ENCODE measurements at regions not wholly inside any gene's neighbourhood (a gene's known extent, or its start where the extent isn't known, plus 50 kb on each side); places are given as distances from the start of the nearest gene placed in this dataset.

DNA sequence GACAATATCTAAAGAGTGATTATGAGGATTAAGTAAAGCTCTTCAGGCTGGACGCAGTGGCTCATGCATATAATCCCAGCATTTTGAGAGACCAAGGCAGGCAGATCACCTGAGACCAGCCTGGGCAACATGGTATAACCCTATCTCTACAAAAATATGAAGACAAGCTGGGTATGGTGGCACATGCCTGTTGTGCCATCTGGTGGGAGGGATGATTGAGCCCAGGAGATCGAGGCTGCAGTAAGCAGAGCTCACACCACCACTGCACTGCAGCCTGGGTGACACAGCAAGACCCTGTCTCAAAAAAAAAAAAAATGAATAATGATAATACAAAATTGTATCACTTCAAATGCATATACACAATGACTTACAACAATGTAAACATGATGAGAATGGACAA lies 195.6 kb upstream of the AUTS2 start:
- no peak overlapping the region for H3K27ac ChIP-seq (ENCODE audit: low read depth, low read length)
- no CpG with 5 or more reads among the region's 2 CpGs for WGBS (ENCODE audit: insufficient coverage)
- H3K27me3 ChIP-seq (ENCODE audit: control insufficient read depth, insufficient read depth, low read length), result no peaks in the 10 kb centered on the region
- H3K4me1 ChIP-seq (ENCODE audit: control insufficient read depth, insufficient read depth, low read length), result no peaks in the 10 kb centered on the region
- no peaks in the 10 kb centered on the region for H3K36me3 ChIP-seq (ENCODE audit: control insufficient read depth, insufficient read depth, low read length)
- peaks cover 2% of the 10 kb centered on the region for H3K9me3 ChIP-seq (ENCODE audit: control insufficient read depth, insufficient read depth, low read length)
- H3K4me3 ChIP-seq (ENCODE audit: low read depth, low read length), result no peak overlapping the region
- no peak for DNase-seq (ENCODE audit: low read depth in 4 of 6, low spot score in 6 of 6)

- Histone ChIP-seq H3K4me1 (ENCODE audit: control insufficient read depth, insufficient read depth, low read length) (no peaks in the 10 kb centered on the region), H3K36me3 (ENCODE audit: control insufficient read depth, insufficient read depth, low read length) (no peaks in the 10 kb centered on the region), H3K9me3 (ENCODE audit: control insufficient read depth, insufficient read depth, low read length) (peaks cover 2% of the 10 kb centered on the region), H3K27ac (ENCODE audit: low read depth, low read length) (no peak overlapping the region), H3K4me3 (ENCODE audit: low read depth, low read length) (no peak overlapping the region), H3K27me3 (ENCODE audit: control insufficient read depth, insufficient read depth, low read length) (no peaks in the 10 kb centered on the region)
- no peak for DNase-seq (ENCODE audit: low read depth in 4 of 6, low spot score in 6 of 6)
- WGBS (ENCODE audit: insufficient coverage), result 60% methylated on average over 1 of the region's 2 CpGs
These were observed 195.1 kb upstream of the AUTS2 start for GRCh38 chr7:69403169-69403568.

DNA sequence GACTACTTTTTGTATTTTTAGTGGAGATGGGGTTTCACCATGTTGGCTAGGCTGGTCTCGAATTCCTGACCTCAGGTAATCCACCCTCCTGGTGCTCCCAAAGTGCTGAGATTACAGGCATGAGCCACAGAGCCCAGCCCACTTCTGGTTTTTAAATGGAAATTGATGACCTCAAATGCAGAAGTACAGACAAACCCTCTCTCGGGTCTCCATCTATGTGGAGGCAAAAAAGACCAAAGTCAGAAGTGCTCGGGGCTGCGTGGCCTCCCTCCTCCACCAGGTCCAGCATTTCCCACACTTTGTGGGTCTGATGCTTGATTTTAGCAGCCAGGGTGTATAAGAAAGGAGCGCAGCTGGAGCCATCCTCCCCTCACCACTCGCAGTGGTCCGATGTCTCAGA lies 187.3 kb upstream of the AUTS2 start:
- DNase-seq (ENCODE audit: low read depth in 4 of 6, low spot score in 6 of 6), result no peak
- 77% methylated on average over 5 of the region's 7 CpGs for WGBS (ENCODE audit: insufficient coverage)
- no peaks in the 10 kb centered on the region for H3K36me3 ChIP-seq (ENCODE audit: control insufficient read depth, insufficient read depth, low read length)
- H3K27me3 ChIP-seq (ENCODE audit: control insufficient read depth, insufficient read depth, low read length), result peaks cover 5% of the 10 kb centered on the region
- no peaks in the 10 kb centered on the region for H3K9me3 ChIP-seq (ENCODE audit: control insufficient read depth, insufficient read depth, low read length)
- no peak overlapping the region for H3K27ac ChIP-seq (ENCODE audit: low read depth, low read length)
- H3K4me3 ChIP-seq (ENCODE audit: low read depth, low read length), result no peak overlapping the region
- H3K4me1 ChIP-seq (ENCODE audit: control insufficient read depth, insufficient read depth, low read length), result peaks cover 6% of the 10 kb centered on the region

DNA sequence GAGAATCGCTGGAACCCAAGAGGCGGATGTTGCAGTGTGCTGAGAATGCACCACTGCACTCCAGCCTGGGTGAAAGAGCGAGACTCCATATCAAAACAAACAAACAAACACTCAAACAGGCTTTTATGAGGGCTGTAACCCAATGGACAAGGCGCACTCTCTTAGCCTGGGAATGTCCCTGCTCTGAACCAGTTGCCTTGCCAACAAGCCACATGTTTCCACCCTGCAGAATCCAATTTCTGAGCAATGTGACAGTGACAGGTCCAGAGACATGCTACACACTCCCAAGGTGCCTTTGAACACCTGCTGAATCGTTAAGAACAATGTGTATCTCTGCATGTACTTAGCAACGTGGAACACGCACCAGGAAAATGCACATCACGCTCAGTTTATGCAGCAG lies 186.8 kb upstream of the AUTS2 start:
- peaks cover 5% of the 10 kb centered on the region for H3K27me3 ChIP-seq (ENCODE audit: control insufficient read depth, insufficient read depth, low read length)
- H3K4me1 ChIP-seq (ENCODE audit: control insufficient read depth, insufficient read depth, low read length), result peaks cover 6% of the 10 kb centered on the region
- no peak overlapping the region for H3K4me3 ChIP-seq (ENCODE audit: low read depth, low read length)
- WGBS (ENCODE audit: insufficient coverage), result 70% methylated on average over 8 of the region's 8 CpGs
- H3K9me3 ChIP-seq (ENCODE audit: control insufficient read depth, insufficient read depth, low read length), result no peaks in the 10 kb centered on the region
- H3K27ac ChIP-seq (ENCODE audit: low read depth, low read length), result no peak overlapping the region
- H3K36me3 ChIP-seq (ENCODE audit: control insufficient read depth, insufficient read depth, low read length), result no peaks in the 10 kb centered on the region
- no peak for DNase-seq (ENCODE audit: low read depth in 4 of 6, low spot score in 6 of 6)

DNA sequence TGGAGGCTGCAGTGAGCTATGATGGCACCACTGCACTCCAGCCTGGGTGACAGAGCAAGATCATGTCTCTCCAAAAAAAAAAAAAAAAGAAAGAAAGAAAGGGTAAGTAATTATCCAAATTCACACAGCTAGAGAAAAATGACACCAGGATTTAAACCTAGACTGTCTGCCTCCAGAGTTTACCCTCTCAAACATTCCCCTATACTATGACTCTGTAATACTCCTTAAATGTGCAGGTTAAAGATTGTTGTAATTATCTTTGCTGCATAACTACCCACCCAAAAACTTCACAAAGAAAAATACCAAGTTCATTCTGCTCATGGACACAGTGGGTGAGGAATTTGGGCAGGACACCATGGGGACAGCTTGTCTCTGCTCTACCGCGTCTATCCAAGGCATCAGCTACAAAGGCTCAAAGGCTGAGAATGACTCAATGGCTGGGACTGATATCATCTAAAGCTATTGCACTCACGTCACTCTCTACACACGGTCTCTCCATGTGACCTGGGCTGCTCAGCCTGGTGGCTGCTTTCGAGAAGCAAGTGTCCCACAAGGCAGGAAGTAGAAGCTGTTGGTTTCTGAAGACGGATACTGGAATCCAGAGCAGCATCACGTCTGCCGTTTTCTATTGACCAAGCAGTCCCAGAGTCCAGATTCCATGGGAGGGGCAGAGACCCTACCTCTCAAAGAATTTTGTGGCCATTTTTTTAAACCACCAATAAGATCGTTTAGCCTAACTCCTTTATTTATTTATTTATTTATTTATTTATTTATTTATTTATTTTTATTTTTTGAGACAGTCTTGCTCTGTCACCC lies 185.7 kb upstream of the AUTS2 start:
- Histone ChIP-seq H3K36me3 (ENCODE audit: control insufficient read depth, insufficient read depth, low read length) (no peaks in the 10 kb centered on the region), H3K4me1 (ENCODE audit: control insufficient read depth, insufficient read depth, low read length) (peaks cover 6% of the 10 kb centered on the region), H3K4me3 (ENCODE audit: low read depth, low read length) (no peak overlapping the region), H3K9me3 (ENCODE audit: control insufficient read depth, insufficient read depth, low read length) (no peaks in the 10 kb centered on the region), H3K27me3 (ENCODE audit: control insufficient read depth, insufficient read depth, low read length) (peaks cover 5% of the 10 kb centered on the region), H3K27ac (ENCODE audit: low read depth, low read length) (no peak overlapping the region)
- no peak for DNase-seq (ENCODE audit: low read depth in 4 of 6, low spot score in 6 of 6)
- 82% methylated on average over 8 of the region's 9 CpGs for WGBS (ENCODE audit: insufficient coverage)

- WGBS (ENCODE audit: insufficient coverage), result no CpG with 5 or more reads among the region's 5 CpGs
- peaks cover 5% of the 10 kb centered on the region for H3K27me3 ChIP-seq (ENCODE audit: control insufficient read depth, insufficient read depth, low read length)
- H3K4me1 ChIP-seq (ENCODE audit: control insufficient read depth, insufficient read depth, low read length), result peaks cover 6% of the 10 kb centered on the region
- peaks cover 1% of the 10 kb centered on the region for H3K9me3 ChIP-seq (ENCODE audit: control insufficient read depth, insufficient read depth, low read length)
- H3K27ac ChIP-seq (ENCODE audit: low read depth, low read length), result no peak overlapping the region
- no peak overlapping the region for H3K4me3 ChIP-seq (ENCODE audit: low read depth, low read length)
- H3K36me3 ChIP-seq (ENCODE audit: control insufficient read depth, insufficient read depth, low read length), result no peaks in the 10 kb centered on the region
- DNase-seq (ENCODE audit: low read depth in 4 of 6, low spot score in 6 of 6), result no peak
These were observed 183.7 kb upstream of the AUTS2 start for GRCh38 chr7:69414555-69414954.

DNA sequence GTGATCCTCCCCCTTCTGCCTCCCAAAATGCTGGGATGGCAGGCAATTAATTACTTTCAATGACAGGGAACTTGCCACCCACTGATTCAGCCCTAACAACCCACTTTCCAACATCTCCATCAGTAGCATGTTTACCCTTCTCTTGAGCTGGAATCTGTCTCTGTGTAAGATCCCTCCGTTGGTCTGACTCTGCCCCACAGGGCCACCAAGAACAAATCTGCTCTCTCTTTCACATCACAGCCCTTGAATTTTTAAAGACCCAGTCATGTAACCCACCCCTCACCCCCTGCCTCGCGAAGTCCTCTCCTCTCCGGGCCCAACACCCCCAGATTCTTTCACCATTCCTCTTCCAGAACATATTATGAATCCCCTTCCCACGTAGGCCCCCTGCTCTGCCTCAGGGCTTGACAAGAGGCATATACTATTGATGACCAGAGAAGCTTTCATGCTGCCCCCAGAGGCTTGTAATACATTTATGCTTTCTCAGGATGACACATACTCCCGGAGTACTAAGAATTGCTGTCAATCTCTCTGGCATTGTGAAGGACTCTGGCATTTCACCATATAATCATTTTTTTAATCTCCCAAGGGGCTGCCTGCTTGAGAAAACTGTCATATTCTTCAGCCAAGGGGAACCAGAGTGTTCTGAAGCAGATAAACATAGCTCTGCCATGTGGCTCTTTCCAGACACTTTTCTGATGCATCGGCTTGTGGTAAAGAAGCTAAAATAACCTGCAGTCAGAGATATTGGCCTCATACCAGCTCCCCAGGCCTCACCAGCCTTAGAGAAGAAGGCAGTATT lies 179.2 kb upstream of the AUTS2 start:
- Histone ChIP-seq H3K36me3 (ENCODE audit: control insufficient read depth, insufficient read depth, low read length) (no peaks in the 10 kb centered on the region), H3K4me3 (ENCODE audit: low read depth, low read length) (no peak overlapping the region), H3K9me3 (ENCODE audit: control insufficient read depth, insufficient read depth, low read length) (peaks cover 1% of the 10 kb centered on the region), H3K27me3 (ENCODE audit: control insufficient read depth, insufficient read depth, low read length) (no peaks in the 10 kb centered on the region), H3K27ac (ENCODE audit: low read depth, low read length) (no peak overlapping the region), H3K4me1 (ENCODE audit: control insufficient read depth, insufficient read depth, low read length) (no peaks in the 10 kb centered on the region)
- WGBS (ENCODE audit: insufficient coverage), result 39% methylated on average over 6 of the region's 7 CpGs
- peak in 2 of 6 donors; percentile 37 to 75 for DNase-seq (ENCODE audit: low read depth in 4 of 6, low spot score in 6 of 6)

DNA sequence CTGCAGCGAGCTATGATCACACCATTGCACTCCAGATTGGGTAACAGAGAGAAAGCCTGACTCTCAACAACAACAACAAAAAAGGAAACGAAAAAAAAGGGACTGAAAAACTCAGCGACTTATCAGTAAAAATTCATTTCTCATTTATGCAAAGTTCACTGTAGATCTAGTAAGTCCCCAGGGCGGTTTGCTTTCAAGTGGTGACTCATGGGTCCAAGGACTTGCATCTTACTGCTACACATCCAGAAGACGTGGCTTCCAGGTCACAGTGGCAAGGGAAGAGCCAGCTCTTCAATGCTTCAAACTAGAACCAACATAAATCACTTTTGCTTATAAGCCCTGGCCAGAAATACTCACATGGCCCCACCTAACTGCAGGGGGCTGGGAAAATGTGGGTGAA lies 178.3 kb upstream of the AUTS2 start:
- DNase-seq (ENCODE audit: low read depth in 4 of 6, low spot score in 6 of 6), result no peak
- 100% methylated on average over 3 of the region's 5 CpGs for WGBS (ENCODE audit: insufficient coverage)
- H3K27ac ChIP-seq (ENCODE audit: low read depth, low read length), result no peak overlapping the region
- no peaks in the 10 kb centered on the region for H3K36me3 ChIP-seq (ENCODE audit: control insufficient read depth, insufficient read depth, low read length)
- H3K27me3 ChIP-seq (ENCODE audit: control insufficient read depth, insufficient read depth, low read length), result no peaks in the 10 kb centered on the region
- H3K4me3 ChIP-seq (ENCODE audit: low read depth, low read length), result no peak overlapping the region
- H3K9me3 ChIP-seq (ENCODE audit: control insufficient read depth, insufficient read depth, low read length), result peaks cover 1% of the 10 kb centered on the region
- no peaks in the 10 kb centered on the region for H3K4me1 ChIP-seq (ENCODE audit: control insufficient read depth, insufficient read depth, low read length)

DNA sequence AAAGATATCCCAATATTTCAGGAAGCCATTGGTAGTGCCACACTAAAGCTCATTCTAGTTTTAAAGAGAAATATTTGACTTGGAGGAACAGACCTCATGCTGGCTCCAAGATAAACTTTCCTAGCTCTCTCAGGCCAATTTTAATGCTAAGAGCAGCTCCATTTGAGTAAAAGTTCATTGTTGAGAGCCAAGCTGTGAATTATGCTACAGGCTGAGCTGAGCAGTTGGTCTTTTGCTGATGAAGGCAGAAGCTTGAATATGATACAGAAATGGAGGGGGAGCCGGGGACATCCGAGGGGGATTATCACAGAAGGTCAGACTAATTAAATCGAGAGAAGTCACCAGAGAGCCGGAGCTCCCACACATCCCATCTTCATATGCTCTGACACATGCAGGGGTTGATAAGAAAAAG lies 175.7 kb upstream of the AUTS2 start:
- DNase-seq (ENCODE audit: low read depth in 4 of 6, low spot score in 6 of 6), result peak in 2 of 6 donors; percentile 64 to 74
- Histone ChIP-seq H3K4me1 (ENCODE audit: control insufficient read depth, insufficient read depth, low read length) (no peaks in the 10 kb centered on the region), H3K9me3 (ENCODE audit: control insufficient read depth, insufficient read depth, low read length) (peaks cover 1% of the 10 kb centered on the region), H3K27me3 (ENCODE audit: control insufficient read depth, insufficient read depth, low read length) (no peaks in the 10 kb centered on the region), H3K4me3 (ENCODE audit: low read depth, low read length) (no peak overlapping the region), H3K27ac (ENCODE audit: low read depth, low read length) (no peak overlapping the region), H3K36me3 (ENCODE audit: control insufficient read depth, insufficient read depth, low read length) (no peaks in the 10 kb centered on the region)
- no CpG with 5 or more reads among the region's 4 CpGs for WGBS (ENCODE audit: insufficient coverage)

DNA sequence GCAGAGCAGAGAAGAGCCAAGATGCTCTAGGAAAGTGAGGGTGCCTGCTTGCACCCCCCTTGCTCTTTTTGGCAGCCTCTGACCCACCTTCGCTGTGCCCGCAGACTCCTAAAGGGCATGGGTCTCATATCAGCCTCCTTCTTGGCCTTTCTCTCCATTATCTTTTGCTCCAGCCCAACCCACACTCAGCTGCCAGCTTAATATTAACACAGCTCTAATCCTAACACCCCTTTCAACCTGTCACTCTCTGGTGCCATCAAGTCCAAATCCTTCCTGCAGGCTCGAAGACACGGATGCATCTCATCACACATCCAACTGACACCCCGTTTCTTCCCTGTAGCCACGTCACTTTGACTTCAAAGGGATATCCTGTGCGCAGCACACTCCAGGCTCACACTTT lies 171.6 kb upstream of the AUTS2 start:
- 92% methylated on average over 7 of the region's 7 CpGs for WGBS (ENCODE audit: insufficient coverage)
- no peaks in the 10 kb centered on the region for H3K36me3 ChIP-seq (ENCODE audit: control insufficient read depth, insufficient read depth, low read length)
- no peak overlapping the region for H3K4me3 ChIP-seq (ENCODE audit: low read depth, low read length)
- no peak for DNase-seq (ENCODE audit: low read depth in 4 of 6, low spot score in 6 of 6)
- no peak overlapping the region for H3K27ac ChIP-seq (ENCODE audit: low read depth, low read length)
- H3K4me1 ChIP-seq (ENCODE audit: control insufficient read depth, insufficient read depth, low read length), result peaks cover 15% of the 10 kb centered on the region
- H3K9me3 ChIP-seq (ENCODE audit: control insufficient read depth, insufficient read depth, low read length), result no peaks in the 10 kb centered on the region
- H3K27me3 ChIP-seq (ENCODE audit: control insufficient read depth, insufficient read depth, low read length), result no peaks in the 10 kb centered on the region

All from spinal cord (tissue), 9 donors.